LNCAP (cell line): ENCODE measurements at regions not wholly inside any gene's neighbourhood (a gene's known extent, or its start where the extent isn't known, plus 50 kb on each side); places are given as distances from the start of the nearest gene placed in this dataset.

Experiments used
- CTCF ChIP-seq: fragments of 450-650 bp; IDR thresholded peaks from 2 replicates; pipeline ENCODE4 v1.5.1; 2017; ENCODE audit warnings: mild to moderate bottlenecking

DNA sequence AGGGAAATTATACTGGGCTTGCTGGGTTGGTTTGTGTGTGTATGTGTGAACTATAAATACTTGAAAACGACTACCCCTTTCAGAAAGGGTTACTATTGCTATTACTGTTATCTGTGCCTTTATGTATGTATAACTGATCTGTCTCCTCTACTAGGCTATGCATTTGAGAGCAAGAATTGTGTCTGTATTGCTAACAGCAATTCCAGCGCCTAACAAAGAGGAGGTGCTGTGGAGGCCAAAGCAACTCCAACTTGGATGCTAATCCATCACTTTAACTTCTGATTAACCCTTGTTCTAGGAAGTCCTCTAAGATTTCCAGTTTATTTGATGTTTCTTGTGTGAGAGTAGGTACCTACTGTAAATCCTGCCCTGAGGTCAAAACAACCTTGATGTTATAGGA is 313.9 kb downstream of the PCNX1 start:
- TF ChIP-seq CTCF = no peak

GRCh38 chr14:71225113-71225512 is 317.9 kb downstream of the PCNX1 start:
- no peak for TF ChIP-seq CTCF

DNA sequence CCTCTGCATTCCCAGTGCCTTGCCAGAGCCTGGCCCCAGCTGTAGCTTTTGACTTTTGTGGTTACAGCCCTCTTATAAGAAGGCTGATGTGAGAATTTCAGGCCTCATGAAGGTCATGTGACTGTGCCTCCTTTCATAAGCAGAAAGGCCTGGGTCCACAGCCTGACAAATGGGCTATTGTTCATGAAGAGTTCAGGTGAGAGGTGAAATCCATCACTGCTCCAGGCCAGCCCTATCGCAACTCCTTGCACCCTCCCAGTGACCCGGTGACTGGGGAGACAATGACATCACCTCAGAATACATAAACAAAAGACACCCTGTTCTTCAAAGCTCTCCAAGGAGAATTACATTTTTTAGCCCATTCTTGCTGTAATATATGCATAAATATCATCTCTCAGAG is 321.5 kb downstream of the PCNX1 start:
- no peak for TF ChIP-seq CTCF

DNA sequence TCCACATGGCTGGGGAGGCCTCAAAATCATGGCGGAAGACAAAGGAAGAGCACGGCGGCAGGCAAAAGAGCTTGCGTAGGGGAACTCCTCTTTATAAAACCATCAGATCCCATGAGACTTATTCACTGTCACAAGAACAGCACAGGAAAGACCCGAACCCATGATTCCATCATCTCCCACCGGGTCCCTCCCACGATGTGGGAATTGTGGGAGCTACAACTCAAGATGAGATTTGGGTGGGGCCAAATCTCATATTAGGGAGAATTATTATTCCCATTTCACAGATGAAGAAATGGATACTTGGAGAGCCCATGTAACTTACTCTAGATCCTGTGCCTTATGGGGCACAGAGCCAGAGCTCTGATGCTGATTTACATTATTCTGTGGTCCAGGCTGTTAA is 322.6 kb downstream of the PCNX1 start:
- no peak for TF ChIP-seq CTCF

- TF ChIP-seq CTCF = no peak
Measured at GRCh38 chr14:71230897-71231296, 323.6 kb downstream of the PCNX1 start.

DNA sequence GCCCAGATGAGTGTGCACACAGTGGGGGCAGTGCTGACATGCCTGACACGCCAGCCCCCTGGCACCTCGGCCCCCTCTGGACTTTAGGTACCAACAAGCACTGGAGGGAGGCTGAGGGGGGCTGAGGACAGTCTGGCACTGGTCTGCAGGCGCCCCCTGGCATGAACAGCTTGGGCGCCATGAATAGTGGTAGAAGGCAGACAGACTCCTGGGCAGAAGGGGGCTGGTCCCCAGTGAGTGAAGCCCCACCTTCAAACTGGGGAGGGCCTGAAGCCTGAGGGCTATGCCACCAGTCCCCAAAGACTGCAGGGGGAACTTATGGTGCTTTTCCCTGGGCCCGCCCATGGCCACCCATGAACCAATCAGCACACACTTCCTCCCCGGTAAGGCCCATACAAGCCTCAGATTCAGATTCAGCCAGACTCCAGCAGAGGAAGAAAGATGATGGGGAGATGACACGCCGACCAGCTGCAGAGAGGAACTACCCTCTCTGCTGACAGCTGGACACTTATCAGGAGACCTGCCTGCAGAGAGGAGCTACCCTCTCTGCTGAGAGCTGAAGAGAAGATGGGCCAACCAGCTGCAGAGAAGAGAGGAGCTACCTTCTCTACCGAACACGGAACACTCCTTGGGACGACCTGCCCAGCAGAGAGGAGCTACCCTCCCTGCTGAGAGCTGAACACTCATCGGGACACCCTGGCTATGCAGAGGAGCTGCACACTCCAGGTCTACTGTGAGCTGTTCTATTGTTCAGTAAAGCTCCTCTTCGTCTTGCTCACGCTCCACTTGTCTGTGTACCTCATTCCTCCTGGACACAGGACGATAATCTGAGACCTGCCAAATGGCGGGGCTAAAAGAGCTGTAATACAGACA is 324.5 kb downstream of the PCNX1 start:
- no peak for TF ChIP-seq CTCF

DNA sequence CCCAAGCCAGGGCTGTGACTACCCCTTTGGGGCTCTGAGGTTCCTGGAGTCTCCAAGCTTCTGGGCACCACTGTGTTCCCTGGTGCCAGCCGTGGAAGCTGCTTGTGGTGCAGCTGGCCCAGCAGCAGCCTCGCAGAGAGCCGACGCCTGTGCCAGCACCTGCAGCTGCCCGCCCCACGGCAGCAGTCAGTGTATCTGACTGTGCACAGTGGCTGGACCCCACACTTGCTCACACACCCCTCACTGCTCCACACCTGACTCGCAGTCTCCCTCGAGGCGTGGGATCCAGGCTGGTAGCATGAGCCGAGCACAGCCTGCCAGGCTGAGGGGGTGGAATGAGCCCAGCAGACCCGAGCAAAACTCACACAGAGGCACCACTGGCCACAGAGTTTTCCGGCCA is 325.2 kb downstream of the PCNX1 start:
- no peak for TF ChIP-seq CTCF
